AG09309 (cell line): ENCODE measurements at regions not wholly inside any gene's neighbourhood (a gene's known extent, or its start where the extent isn't known, plus 50 kb on each side); places are given as distances from the start of the nearest gene placed in this dataset.

Experiments
- DNase-seq: peaks from one replicate; pipeline ENCODE4 v3.0.0-alpha.2; 2010; ENCODE audit warnings: low read depth
- H3K4me3 ChIP-seq: 2 replicates; pipeline ENCODE4 v1.5.1; 2011; ENCODE audit warnings: mild to moderate bottlenecking, low read depth, low read length, moderate library complexity; ENCODE audit not compliant: control insufficient read depth
- TF ChIP-seq, protein P1 (sequence below): IDR thresholded peaks from 2 replicates; pipeline ENCODE4 v1.5.1; 2011; ENCODE audit warnings: mild to moderate bottlenecking, low read depth, low read length, inconsistent platforms; ENCODE audit not compliant: insufficient read depth, control insufficient read depth; ENCODE audit errors: missing control alignments

DNA sequence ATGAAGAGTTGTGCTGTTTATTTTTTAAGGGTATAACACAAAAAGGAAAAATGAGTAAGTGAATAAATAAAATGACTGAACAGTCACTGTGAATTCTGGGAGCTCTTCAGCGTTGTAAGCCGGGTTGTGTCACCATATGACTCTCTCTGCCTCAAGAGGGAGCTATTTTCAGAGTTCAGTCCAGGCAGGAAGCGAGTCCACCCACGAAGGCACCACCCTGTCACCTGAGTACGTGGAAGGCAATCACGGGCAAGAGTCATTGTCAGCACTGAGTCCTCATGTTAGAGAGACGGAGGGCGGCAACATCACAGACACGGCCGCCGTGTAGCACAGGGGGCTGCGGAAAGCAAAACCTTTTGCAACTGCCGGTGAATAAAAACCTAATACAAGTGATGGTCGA, 227.6 kb downstream of the UTP18 start:
- no peak for DNase-seq
- TF ChIP-seq, protein P1, sequence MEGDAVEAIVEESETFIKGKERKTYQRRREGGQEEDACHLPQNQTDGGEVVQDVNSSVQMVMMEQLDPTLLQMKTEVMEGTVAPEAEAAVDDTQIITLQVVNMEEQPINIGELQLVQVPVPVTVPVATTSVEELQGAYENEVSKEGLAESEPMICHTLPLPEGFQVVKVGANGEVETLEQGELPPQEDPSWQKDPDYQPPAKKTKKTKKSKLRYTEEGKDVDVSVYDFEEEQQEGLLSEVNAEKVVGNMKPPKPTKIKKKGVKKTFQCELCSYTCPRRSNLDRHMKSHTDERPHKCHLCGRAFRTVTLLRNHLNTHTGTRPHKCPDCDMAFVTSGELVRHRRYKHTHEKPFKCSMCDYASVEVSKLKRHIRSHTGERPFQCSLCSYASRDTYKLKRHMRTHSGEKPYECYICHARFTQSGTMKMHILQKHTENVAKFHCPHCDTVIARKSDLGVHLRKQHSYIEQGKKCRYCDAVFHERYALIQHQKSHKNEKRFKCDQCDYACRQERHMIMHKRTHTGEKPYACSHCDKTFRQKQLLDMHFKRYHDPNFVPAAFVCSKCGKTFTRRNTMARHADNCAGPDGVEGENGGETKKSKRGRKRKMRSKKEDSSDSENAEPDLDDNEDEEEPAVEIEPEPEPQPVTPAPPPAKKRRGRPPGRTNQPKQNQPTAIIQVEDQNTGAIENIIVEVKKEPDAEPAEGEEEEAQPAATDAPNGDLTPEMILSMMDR: no peak
- no peak overlapping the region for H3K4me3 ChIP-seq

DNA sequence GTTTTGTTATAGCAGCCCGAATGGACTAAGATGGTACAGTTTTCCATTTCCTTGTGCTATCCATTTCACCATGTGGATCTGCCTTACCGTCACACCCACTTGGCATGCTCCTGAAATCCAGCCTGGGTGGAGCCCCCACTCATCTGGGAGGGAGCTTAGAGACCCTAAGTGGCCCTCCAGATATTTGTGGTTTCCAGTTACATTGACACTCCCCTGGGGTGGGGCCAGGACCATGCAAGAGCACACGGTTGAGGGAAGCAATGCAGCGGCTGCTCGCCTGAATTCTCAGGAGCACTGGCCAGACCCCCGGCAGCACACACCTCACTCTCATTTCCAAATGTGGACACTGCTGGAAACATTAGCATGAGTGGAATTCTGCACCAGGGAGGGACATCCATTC, 231.1 kb downstream of the UTP18 start:
- TF ChIP-seq, protein P1: no peak
- no peak for DNase-seq
- no peak overlapping the region for H3K4me3 ChIP-seq

- H3K4me3 ChIP-seq: no peak overlapping the region
- no peak for DNase-seq
- TF ChIP-seq, protein P1: no peak
Measured at GRCh38 chr17:51493206-51493605, 232.9 kb downstream of the UTP18 start.

DNA sequence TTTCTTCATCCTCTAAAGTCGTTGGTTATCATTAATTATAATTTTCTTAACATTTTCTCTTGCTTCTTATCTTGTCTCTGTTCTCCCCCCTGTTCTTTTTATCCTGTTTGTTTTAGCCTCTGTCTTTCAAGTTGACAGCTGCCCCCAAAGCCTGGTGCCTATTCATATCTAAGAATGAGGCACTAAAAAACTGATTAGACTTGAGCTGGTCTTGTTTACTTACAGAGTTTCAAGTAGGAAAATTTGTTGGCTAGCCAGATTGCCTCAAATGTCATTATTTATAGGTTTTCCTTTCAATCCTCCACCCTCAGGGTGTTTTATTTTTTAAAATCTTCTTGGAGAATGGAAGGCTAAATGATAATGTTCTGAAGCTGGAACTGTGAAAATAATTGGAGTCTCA, 236.0 kb downstream of the UTP18 start:
- TF ChIP-seq, protein P1: no peak
- no peak for DNase-seq
- H3K4me3 ChIP-seq: no peak overlapping the region

DNA sequence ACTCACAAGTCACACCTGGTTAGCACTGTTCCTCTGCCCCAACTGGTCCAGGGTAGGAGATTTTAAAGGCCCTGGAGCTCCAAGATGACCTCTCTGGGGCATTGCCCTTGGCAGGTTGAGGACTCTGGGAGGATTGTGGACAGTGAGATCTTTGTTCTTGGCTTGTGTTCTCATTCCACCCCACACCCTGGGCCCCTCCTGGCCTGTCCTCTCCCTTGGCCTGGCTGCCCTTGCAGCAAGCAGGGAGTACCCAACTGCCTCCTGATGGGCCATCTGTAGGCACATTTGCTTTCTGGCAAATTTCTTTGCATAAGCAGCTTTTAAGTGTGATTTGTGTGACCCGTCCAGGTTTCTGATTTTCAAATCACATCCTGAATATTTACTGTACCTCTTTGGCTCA, 239.6 kb downstream of the UTP18 start:
- TF ChIP-seq, protein P1: no peak
- no peak for DNase-seq
- no peak overlapping the region for H3K4me3 ChIP-seq

DNA sequence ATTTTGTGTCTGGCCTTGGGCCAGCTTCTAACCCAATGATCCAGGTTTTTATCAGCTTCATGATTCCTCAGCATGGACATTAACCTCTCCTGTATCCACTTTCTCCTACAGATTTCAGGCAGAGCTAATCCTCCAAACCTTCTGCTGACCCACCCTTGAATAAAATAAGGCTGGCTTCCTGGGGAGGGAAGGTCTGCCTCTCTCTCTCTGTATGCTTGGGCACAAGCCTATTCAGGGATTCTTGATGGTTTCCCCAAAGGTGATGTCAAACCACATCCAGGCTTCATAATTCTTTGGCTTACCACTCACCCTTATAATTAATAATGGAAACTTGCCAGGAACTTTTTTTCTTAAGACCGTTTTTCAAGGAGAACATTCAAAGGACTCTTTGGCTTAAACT, 240.1 kb downstream of the UTP18 start:
- TF ChIP-seq, protein P1: no peak
- no peak overlapping the region for H3K4me3 ChIP-seq

GRCh38 chr17:51505450-51505849, 245.1 kb downstream of the UTP18 start:
- H3K4me3 ChIP-seq: no peak overlapping the region
- TF ChIP-seq, protein P1: no peak
- no peak for DNase-seq

More for the DNA sequence above, 240.1 kb downstream of the UTP18 start:
- DNase-seq: no peak
